GM12878 (cell line): ENCODE measurements at regions not wholly inside any gene's neighbourhood (a gene's known extent, or its start where the extent isn't known, plus 50 kb on each side); places are given as distances from the start of the nearest gene placed in this dataset.
A peak's percentile ranks its signal among the peaks of the same experiment; 100 is the strongest.

ENCODE experiments used
- ATAC-seq: fragments of 200-7000 bp; cut with Tn5 transposase; 3 replicates; pipeline ENCODE4 v1.9.1; 2020; ENCODE audit warnings: mild to moderate bottlenecking, moderate library complexity
- BruUV-seq: library from RNA; stranded (reverse); fragments of 400-500 nt; replicated peaks from 2 replicates; lab custom pipeline; 2021; lab: Mats Ljungman, UMichigan
- CTCF ChIA-PET: fragments of 300-600 bp; sonication (Branson Sonifier 250); formaldehyde crosslinking; extraction: SDS; loops from one replicate; lab custom pipeline; 2021; ENCODE audit warnings: inconsistent platforms; lab: Yijun Ruan, JAX
- POLR2A ChIA-PET: fragments of 350-600 bp; formaldehyde crosslinking; extraction: SDS; loops from one replicate; lab custom pipeline; 2021; ENCODE audit warnings: inconsistent platforms; lab: Charles Lee
- RAD21 ChIA-PET: fragments of 300-600 bp; sonication (Branson Sonifier 250); formaldehyde crosslinking; loops from one replicate; lab custom pipeline; 2023; ENCODE audit warnings: antibody characterized with exemption; ENCODE audit not compliant: unreplicated experiment; lab: Charles Lee
- SMC1A ChIA-PET: fragments of 300-600 bp; sonication (Branson Sonifier 250); formaldehyde crosslinking; loops from one replicate; lab custom pipeline; 2023; ENCODE audit not compliant: unreplicated experiment, uncharacterized antibody; lab: Charles Lee
- DNase-seq: peaks from one replicate; pipeline ENCODE4 v3.0.0-alpha.2; 2011; ENCODE audit warnings: low read depth, low spot score
- FAIRE-seq: peaks from 3 replicates; lab custom pipeline; 2011; peaks lifted over from hg19 to GRCh38; lab: Jason Lieb, UNC
- H2AFZ ChIP-seq: 2 replicates; pipeline ENCODE4 v1.6.0; 2011; ENCODE audit warnings: low read depth, low read length, control low read depth; ENCODE audit not compliant: control insufficient read depth
- H3K27ac ChIP-seq: 2 replicates; pipeline ENCODE4 v1.5.1; 2011; ENCODE audit warnings: control low read depth; ENCODE audit not compliant: control insufficient read depth, insufficient read depth
- H3K27me3 ChIP-seq, 2 experiments: replicated peaks in 1 of 2; 2 replicates each; pipeline versions ENCODE4 v1.6.0 to v1.6.1; 2011; ENCODE audit warnings: low read length in 1 of 2; ENCODE audit not compliant: control insufficient read depth in 2 of 2, insufficient read depth in 2 of 2
- H3K36me3 ChIP-seq, 2 experiments: 2 replicates each; pipeline ENCODE4 v1.5.1; 2011; ENCODE audit warnings: low read length in 1 of 2; ENCODE audit not compliant: control insufficient read depth in 2 of 2, insufficient read depth in 2 of 2
- H3K4me1 ChIP-seq: 2 replicates; pipeline ENCODE4 v1.6.1; 2011; ENCODE audit warnings: mild to moderate bottlenecking, low read length, moderate library complexity, mixed read lengths; ENCODE audit not compliant: control insufficient read depth, insufficient read depth
- H3K4me2 ChIP-seq: 2 replicates; pipeline ENCODE4 v1.6.0; 2011; ENCODE audit warnings: control low read depth; ENCODE audit not compliant: control insufficient read depth, insufficient read depth
- H3K4me3 ChIP-seq: fragments of 200-600 bp; sonication (generic); 2 replicates; pipeline ENCODE4 v1.5.1; 2016
- H3K79me2 ChIP-seq: 2 replicates; pipeline ENCODE4 v1.6.0; 2011; ENCODE audit warnings: low read length; ENCODE audit not compliant: control insufficient read depth, insufficient read depth
- H3K9ac ChIP-seq: 2 replicates; pipeline ENCODE4 v1.8.0; 2011; ENCODE audit warnings: low read length, control low read depth, mixed read lengths; ENCODE audit not compliant: control insufficient read depth, insufficient read depth
- H3K9me3 ChIP-seq: replicated peaks from 3 replicates; pipeline ENCODE4 v1.5.1; 2011; ENCODE audit warnings: mild to moderate bottlenecking, low read length; ENCODE audit not compliant: control insufficient read depth, insufficient read depth
- H4K20me1 ChIP-seq: 2 replicates; pipeline ENCODE4 v1.6.0; 2011; ENCODE audit not compliant: control insufficient read depth, insufficient read depth
- SKIL ChIP-seq: fragments of 450-650 bp; IDR thresholded peaks from 2 replicates; pipeline ENCODE4 v1.6.1; 2017; ENCODE audit warnings: mild to moderate bottlenecking, low read depth, inconsistent platforms; ENCODE audit not compliant: poor library complexity, severe bottlenecking
- in situ Hi-C: fragments of 300-500 bp; cut with MboI; formaldehyde crosslinking; loops from 9 replicates; pipeline ENCODE4 v1.14.3; 2018; ENCODE audit warnings: mixed read lengths
- intact Hi-C: fragments of 100-400 bp; cut with micrococcal nuclease; formaldehyde crosslinking; loops from one replicate; pipeline ENCODE4 v1.14.2; 2022; ENCODE audit not compliant: unreplicated experiment
- TF ChIP-seq, protein P1 (sequence below): IDR thresholded peaks from 2 replicates; pipeline ENCODE4 v1.6.1; 2012; ENCODE audit warnings: mild to moderate bottlenecking, low read depth, low read length

- ChIA-PET POLR2A (no interaction called here), SMC1A (interaction anchor here (0.6 to 2.1 kb wide), 6 partner anchors 15 to 343 kb away, joined by 3 to 6 read pairs (median 3); no protein-coding TSS in a partner anchor), RAD21 (interaction anchor here (3.7 kb wide), 1 partner anchor 343 kb away, joined by 10 read pairs; no protein-coding TSS in a partner anchor), CTCF (interaction anchor here (0.9 to 4.1 kb wide), 3 partner anchors 8 to 350 kb away, joined by 3 to 37 read pairs (median 5); no protein-coding TSS in a partner anchor)
- H3K4me3 ChIP-seq: no peak overlapping the region
- H3K79me2 ChIP-seq: no peaks in the 10 kb centered on the region
- TF ChIP-seq, protein P1, sequence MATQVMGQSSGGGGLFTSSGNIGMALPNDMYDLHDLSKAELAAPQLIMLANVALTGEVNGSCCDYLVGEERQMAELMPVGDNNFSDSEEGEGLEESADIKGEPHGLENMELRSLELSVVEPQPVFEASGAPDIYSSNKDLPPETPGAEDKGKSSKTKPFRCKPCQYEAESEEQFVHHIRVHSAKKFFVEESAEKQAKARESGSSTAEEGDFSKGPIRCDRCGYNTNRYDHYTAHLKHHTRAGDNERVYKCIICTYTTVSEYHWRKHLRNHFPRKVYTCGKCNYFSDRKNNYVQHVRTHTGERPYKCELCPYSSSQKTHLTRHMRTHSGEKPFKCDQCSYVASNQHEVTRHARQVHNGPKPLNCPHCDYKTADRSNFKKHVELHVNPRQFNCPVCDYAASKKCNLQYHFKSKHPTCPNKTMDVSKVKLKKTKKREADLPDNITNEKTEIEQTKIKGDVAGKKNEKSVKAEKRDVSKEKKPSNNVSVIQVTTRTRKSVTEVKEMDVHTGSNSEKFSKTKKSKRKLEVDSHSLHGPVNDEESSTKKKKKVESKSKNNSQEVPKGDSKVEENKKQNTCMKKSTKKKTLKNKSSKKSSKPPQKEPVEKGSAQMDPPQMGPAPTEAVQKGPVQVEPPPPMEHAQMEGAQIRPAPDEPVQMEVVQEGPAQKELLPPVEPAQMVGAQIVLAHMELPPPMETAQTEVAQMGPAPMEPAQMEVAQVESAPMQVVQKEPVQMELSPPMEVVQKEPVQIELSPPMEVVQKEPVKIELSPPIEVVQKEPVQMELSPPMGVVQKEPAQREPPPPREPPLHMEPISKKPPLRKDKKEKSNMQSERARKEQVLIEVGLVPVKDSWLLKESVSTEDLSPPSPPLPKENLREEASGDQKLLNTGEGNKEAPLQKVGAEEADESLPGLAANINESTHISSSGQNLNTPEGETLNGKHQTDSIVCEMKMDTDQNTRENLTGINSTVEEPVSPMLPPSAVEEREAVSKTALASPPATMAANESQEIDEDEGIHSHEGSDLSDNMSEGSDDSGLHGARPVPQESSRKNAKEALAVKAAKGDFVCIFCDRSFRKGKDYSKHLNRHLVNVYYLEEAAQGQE: peak; percentile 44; the same call in 1 of the 2 replicates
- no peak for TF ChIP-seq SKIL
- no peak overlapping the region for H2AFZ ChIP-seq
- DNase-seq (no peak), ATAC-seq (no peak), FAIRE-seq (no peak)
- no peak overlapping the region for H3K27ac ChIP-seq
- in situ Hi-C loops (no loop called here), intact Hi-C loops (no loop called here)
- no peaks in the 10 kb centered on the region for H3K4me1 ChIP-seq
- H3K9ac ChIP-seq: no peak overlapping the region
- BruUV-seq: no TSS peak
- H3K27me3 ChIP-seq: no peaks in the 10 kb centered on the region
- no peak overlapping the region for H3K4me2 ChIP-seq
- no peaks in the 10 kb centered on the region for H3K36me3 ChIP-seq
- no peaks in the 10 kb centered on the region for H3K9me3 ChIP-seq
- H4K20me1 ChIP-seq: no peaks in the 10 kb centered on the region
Observed at GRCh38 chr2:176805345-176805744, 407.2 kb upstream of the HNRNPA3 start.
